HG03342 (cell line): ENCODE measurements at regions not wholly inside any gene's neighbourhood (a gene's known extent, or its start where the extent isn't known, plus 50 kb on each side); places are given as distances from the start of the nearest gene placed in this dataset.

Experiments used
- ATAC-seq: cut with Tn5 transposase; IDR thresholded peaks from one replicate; pipeline ENCODE4 v1.9.1; 2021; ENCODE audit warnings: mild to moderate bottlenecking, moderate library complexity; ENCODE audit not compliant: unreplicated experiment

GRCh38 chr12:87120440-87120839 lies 864.2 kb upstream of the MGAT4C start:
- no peak for ATAC-seq

- ATAC-seq: no peak
These were observed 863.5 kb upstream of the MGAT4C start for GRCh38 chr12:87119713-87120112.

GRCh38 chr12:87117526-87117925 lies 861.3 kb upstream of the MGAT4C start:
- no peak for ATAC-seq

- no peak for ATAC-seq
These were observed 860.6 kb upstream of the MGAT4C start for GRCh38 chr12:87116780-87117179.

GRCh38 chr12:87112571-87113345 lies 856.6 kb upstream of the MGAT4C start:
- no peak for ATAC-seq

- ATAC-seq: no peak
These were observed 851.6 kb upstream of the MGAT4C start for GRCh38 chr12:87107766-87108165.

- no peak for ATAC-seq
These were observed 851.1 kb upstream of the MGAT4C start for GRCh38 chr12:87107270-87107669.

- ATAC-seq: no peak
These were observed 839.9 kb upstream of the MGAT4C start for GRCh38 chr12:87096082-87096585.

GRCh38 chr12:87094356-87094755 lies 838.2 kb upstream of the MGAT4C start:
- ATAC-seq: no peak

- no peak for ATAC-seq
These were observed 836.2 kb upstream of the MGAT4C start for GRCh38 chr12:87092421-87092820.

GRCh38 chr12:87086118-87086891 lies 830.1 kb upstream of the MGAT4C start:
- ATAC-seq: no peak

GRCh38 chr12:87085286-87085685 lies 829.1 kb upstream of the MGAT4C start:
- no peak for ATAC-seq

- no peak for ATAC-seq
These were observed 826.6 kb upstream of the MGAT4C start for GRCh38 chr12:87082756-87083155.

- ATAC-seq: no peak
These were observed 818.6 kb upstream of the MGAT4C start for GRCh38 chr12:87074781-87075180.

- ATAC-seq: no peak
These were observed 810.1 kb upstream of the MGAT4C start for GRCh38 chr12:87066326-87066725.

GRCh38 chr12:87059231-87059630 lies 803.0 kb upstream of the MGAT4C start:
- ATAC-seq: no peak

GRCh38 chr12:87054226-87054625 lies 798.0 kb upstream of the MGAT4C start:
- no peak for ATAC-seq

GRCh38 chr12:87051621-87052020 lies 795.4 kb upstream of the MGAT4C start:
- no peak for ATAC-seq

- no peak for ATAC-seq
These were observed 791.5 kb upstream of the MGAT4C start for GRCh38 chr12:87047691-87048090.

GRCh38 chr12:87039536-87039935 lies 783.3 kb upstream of the MGAT4C start:
- ATAC-seq: no peak

GRCh38 chr12:87038098-87038497 lies 781.9 kb upstream of the MGAT4C start:
- ATAC-seq: no peak

- no peak for ATAC-seq
These were observed 769.8 kb upstream of the MGAT4C start for GRCh38 chr12:87025976-87026375.
